Caco-2 (cell line): ENCODE measurements at regions not wholly inside any gene's neighbourhood (a gene's known extent, or its start where the extent isn't known, plus 50 kb on each side); places are given as distances from the start of the nearest gene placed in this dataset.

Experiments used
- BruUV-seq: library from RNA; stranded (reverse); fragments of 400-500 nt; replicated peaks from 2 replicates; lab custom pipeline; 2021; lab: Mats Ljungman, UMichigan
- CTCF ChIA-PET: fragments of 300-600 bp; sonication (Branson Sonifier 250); formaldehyde crosslinking; loops from one replicate; lab custom pipeline; 2022; ENCODE audit warnings: antibody characterized with exemption; lab: Charles Lee
- POLR2A ChIA-PET: fragments of 300-600 bp; sonication (Branson Sonifier 250); formaldehyde crosslinking; loops from one replicate; lab custom pipeline; 2022; ENCODE audit warnings: antibody characterized with exemption; lab: Charles Lee
- DNase-seq, 2 experiments: peaks; one replicate each; pipeline versions ENCODE4 v3.0.0 to v3.0.0-alpha.2; 2020 to 2022
- H3K27me3 ChIP-seq: replicated peaks from 2 replicates; pipeline ENCODE4 v1.6.0; 2011; ENCODE audit warnings: low read length; ENCODE audit not compliant: control insufficient read depth, insufficient read depth
- H3K36me3 ChIP-seq: 2 replicates; pipeline ENCODE4 v1.5.1; 2011; ENCODE audit warnings: low read length; ENCODE audit not compliant: control insufficient read depth, insufficient read depth
- H3K4me1 ChIP-seq: fragments of 250-450 bp; sonication (Bioruptor Pico); 2 replicates; pipeline ENCODE4 v1.5.1; 2020; ENCODE audit warnings: mild to moderate bottlenecking
- H3K4me3 ChIP-seq: 2 replicates; pipeline ENCODE4 v1.5.1; 2011; ENCODE audit warnings: low read depth, mild to moderate bottlenecking, control low read depth, low read length
- H3K9me3 ChIP-seq: fragments of 250-450 bp; sonication (Bioruptor Pico); 2 replicates; pipeline ENCODE4 v1.5.1; 2020; ENCODE audit warnings: mild to moderate bottlenecking, moderate library complexity
- H3K27ac Mint-ChIP-seq: one replicate; pipeline ENCODE4 v1.8.0; 2022; ENCODE audit warnings: mixed read lengths; ENCODE audit not compliant: unreplicated experiment
- H3K27me3 Mint-ChIP-seq: one replicate; pipeline ENCODE4 v1.8.0; 2022; ENCODE audit warnings: mixed read lengths; ENCODE audit not compliant: insufficient read depth, unreplicated experiment
- H3K36me3 Mint-ChIP-seq: one replicate; pipeline ENCODE4 v1.8.0; 2022; ENCODE audit warnings: mild to moderate bottlenecking, mixed read lengths; ENCODE audit not compliant: insufficient read depth, unreplicated experiment
- H3K4me1 Mint-ChIP-seq: one replicate; pipeline ENCODE4 v1.8.0; 2022; ENCODE audit warnings: low read depth, mixed read lengths; ENCODE audit not compliant: unreplicated experiment
- H3K4me3 Mint-ChIP-seq: one replicate; pipeline ENCODE4 v1.8.0; 2022; ENCODE audit warnings: mild to moderate bottlenecking, moderate library complexity, mixed read lengths; ENCODE audit not compliant: unreplicated experiment
- H3K9me3 Mint-ChIP-seq: one replicate; pipeline ENCODE4 v1.8.0; 2022; ENCODE audit warnings: mixed read lengths; ENCODE audit not compliant: unreplicated experiment
- CTCF ChIP-seq, 2 experiments: fragments of 200-600 bp in 1 of 2; IDR thresholded peaks; 1 replicate in 1 of 2; 2 replicates in 1 of 2; pipeline versions ENCODE4 v1.5.1 to v1.8.0; 2011 to 2022; ENCODE audit warnings: antibody characterized with exemption in 1 of 2, control low read depth in 1 of 2, inconsistent platforms in 1 of 2, low read depth in 1 of 2, low read length in 1 of 2, mild to moderate bottlenecking in 1 of 2, moderate library complexity in 1 of 2; ENCODE audit not compliant: insufficient read depth in 1 of 2, severe bottlenecking in 1 of 2, unreplicated experiment in 1 of 2
- intact Hi-C: fragments of 100-400 bp; cut with micrococcal nuclease; formaldehyde crosslinking; loops from one replicate; pipeline ENCODE4 v1.10.0; 2022; ENCODE audit not compliant: unreplicated experiment

- H3K9me3 ChIP-seq, result no peaks in the 10 kb centered on the region
- no TSS peak for BruUV-seq
- Mint-ChIP-seq H3K27ac (no peak overlapping the region), H3K27me3 (peaks cover 24% of the 10 kb centered on the region), H3K4me1 (no peaks in the 10 kb centered on the region), H3K9me3 (no peaks in the 10 kb centered on the region), H3K36me3 (no peaks in the 10 kb centered on the region), H3K4me3 (no peak overlapping the region)
- no peak for DNase-seq
- H3K36me3 ChIP-seq, result no peaks in the 10 kb centered on the region
- POLR2A ChIA-PET, result no interaction called here
- TF ChIP-seq CTCF (IDR thresholded peaks at IDR 0.05; ENCODE audit: insufficient read depth in 1 of 2, low read depth in 1 of 2, low read length in 1 of 2, severe bottlenecking in 1 of 2, unreplicated experiment in 1 of 2), result no peak
- H3K27me3 ChIP-seq, result no peaks in the 10 kb centered on the region
- H3K4me1 ChIP-seq, result no peaks in the 10 kb centered on the region
- intact Hi-C loops, result no loop called here
- CTCF ChIA-PET, result interaction anchor here (0.9 to 1.5 kb wide), 2 partner anchors 39 to 1453 kb away, joined by 4 to 5 read pairs; no protein-coding TSS in a partner anchor
- H3K4me3 ChIP-seq, result no peak overlapping the region
These were observed 129.3 kb upstream of the UST start for GRCh38 chr6:148617530-148617929.

- Mint-ChIP-seq H3K4me3 (no peak overlapping the region), H3K4me1 (no peaks in the 10 kb centered on the region), H3K9me3 (no peaks in the 10 kb centered on the region), H3K36me3 (no peaks in the 10 kb centered on the region), H3K27ac (no peak overlapping the region), H3K27me3 (peaks cover 17% of the 10 kb centered on the region)
- CTCF ChIA-PET, result no interaction called here
- no peaks in the 10 kb centered on the region for H3K4me1 ChIP-seq
- no TSS peak for BruUV-seq
- intact Hi-C loops, result no loop called here
- no peak for TF ChIP-seq CTCF (IDR thresholded peaks at IDR 0.05; ENCODE audit: insufficient read depth in 1 of 2, low read depth in 1 of 2, low read length in 1 of 2, severe bottlenecking in 1 of 2, unreplicated experiment in 1 of 2)
- no peaks in the 10 kb centered on the region for H3K9me3 ChIP-seq
- POLR2A ChIA-PET, result no interaction called here
- DNase-seq, result no peak
- H3K27me3 ChIP-seq, result no peaks in the 10 kb centered on the region
- no peak overlapping the region for H3K4me3 ChIP-seq
- H3K36me3 ChIP-seq, result no peaks in the 10 kb centered on the region
These were observed 126.9 kb upstream of the UST start for GRCh38 chr6:148619891-148620290.

- peaks cover 17% of the 10 kb centered on the region for H3K27me3 Mint-ChIP-seq
- no peak overlapping the region for H3K27ac Mint-ChIP-seq
- Histone ChIP-seq H3K27me3 (no peaks in the 10 kb centered on the region), H3K36me3 (no peaks in the 10 kb centered on the region), H3K9me3 (no peaks in the 10 kb centered on the region), H3K4me3 (no peak overlapping the region), H3K4me1 (no peaks in the 10 kb centered on the region)
- H3K9me3 Mint-ChIP-seq, result no peaks in the 10 kb centered on the region
- no peaks in the 10 kb centered on the region for H3K36me3 Mint-ChIP-seq
- POLR2A ChIA-PET, result no interaction called here
- no peak for DNase-seq
- no TSS peak for BruUV-seq
- CTCF ChIA-PET, result no interaction called here
- intact Hi-C loops, result no loop called here
- no peak for TF ChIP-seq CTCF (IDR thresholded peaks at IDR 0.05; ENCODE audit: insufficient read depth in 1 of 2, low read depth in 1 of 2, low read length in 1 of 2, severe bottlenecking in 1 of 2, unreplicated experiment in 1 of 2)
- no peak overlapping the region for H3K4me3 Mint-ChIP-seq
- H3K4me1 Mint-ChIP-seq, result no peaks in the 10 kb centered on the region
These were observed 126.1 kb upstream of the UST start for GRCh38 chr6:148620579-148621298.
